HFFc6 (cell line): ENCODE measurements at regions not wholly inside any gene's neighbourhood (a gene's known extent, or its start where the extent isn't known, plus 50 kb on each side); places are given as distances from the start of the nearest gene placed in this dataset.

Experiments
- DNase-seq: peaks from one replicate; pipeline ENCODE4 v3.0.0-alpha.2; 2018
- H3K27ac Mint-ChIP-seq: 2 replicates; pipeline ENCODE4 v1.8.0; 2020; ENCODE audit warnings: mild to moderate bottlenecking, mixed read lengths
- H3K27me3 Mint-ChIP-seq: 2 replicates; pipeline ENCODE4 v1.8.0; 2021; ENCODE audit warnings: mild to moderate bottlenecking, moderate library complexity, mixed read lengths; ENCODE audit not compliant: insufficient read depth
- H3K36me3 Mint-ChIP-seq: 2 replicates; pipeline ENCODE4 v1.8.0; 2021; ENCODE audit warnings: low read depth, mixed read lengths
- H3K4me1 Mint-ChIP-seq: 2 replicates; pipeline ENCODE4 v1.8.0; 2020; ENCODE audit warnings: low read depth, mixed read lengths
- H3K4me3 Mint-ChIP-seq: 2 replicates; pipeline ENCODE4 v1.8.0; 2020; ENCODE audit warnings: mild to moderate bottlenecking, moderate library complexity, mixed read lengths
- H3K9me3 Mint-ChIP-seq: 2 replicates; pipeline ENCODE4 v1.8.0; 2020; ENCODE audit warnings: mild to moderate bottlenecking, mixed read lengths
- CTCF ChIP-seq: fragments of 200-600 bp; sonication (generic); IDR thresholded peaks from 2 replicates; pipeline ENCODE4 v1.5.0; 2021; ENCODE audit warnings: antibody characterized with exemption, mild to moderate bottlenecking

- no peak overlapping the region for H3K27ac Mint-ChIP-seq
- no peak for TF ChIP-seq CTCF
Measured at GRCh38 chr16:8251298-8251697, 339.0 kb downstream of the TMEM114 start.

GRCh38 chr16:8247993-8248392 is 342.3 kb downstream of the TMEM114 start:
- no peak for TF ChIP-seq CTCF
- DNase-seq, result no peak
- Mint-ChIP-seq H3K9me3 (peaks cover 46% of the 10 kb centered on the region), H3K27me3 (no peaks in the 10 kb centered on the region), H3K4me3 (no peak overlapping the region), H3K36me3 (no peaks in the 10 kb centered on the region), H3K4me1 (no peaks in the 10 kb centered on the region), H3K27ac (no peak overlapping the region)

More at GRCh38 chr16:8251298-8251697, 339.0 kb downstream of the TMEM114 start:
- DNase-seq, result no peak
- Mint-ChIP-seq H3K4me1 (no peaks in the 10 kb centered on the region), H3K4me3 (no peak overlapping the region), H3K9me3 (peaks cover 50% of the 10 kb centered on the region), H3K36me3 (peaks cover 2% of the 10 kb centered on the region; the same call in 1 of the 2 replicates), H3K27me3 (no peaks in the 10 kb centered on the region)

GRCh38 chr16:8243981-8244380 is 346.3 kb downstream of the TMEM114 start:
- no peaks in the 10 kb centered on the region for H3K4me1 Mint-ChIP-seq
- H3K4me3 Mint-ChIP-seq, result no peak overlapping the region
- H3K9me3 Mint-ChIP-seq, result peaks cover 52% of the 10 kb centered on the region
- no peak overlapping the region for H3K27ac Mint-ChIP-seq
- H3K36me3 Mint-ChIP-seq, result no peaks in the 10 kb centered on the region
- no peak for DNase-seq
- no peak for TF ChIP-seq CTCF
- no peaks in the 10 kb centered on the region for H3K27me3 Mint-ChIP-seq

- no peak for TF ChIP-seq CTCF
- H3K4me1 Mint-ChIP-seq, result no peaks in the 10 kb centered on the region
- peaks cover 52% of the 10 kb centered on the region for H3K9me3 Mint-ChIP-seq
- no peaks in the 10 kb centered on the region for H3K36me3 Mint-ChIP-seq
- H3K27ac Mint-ChIP-seq, result no peak overlapping the region
- H3K4me3 Mint-ChIP-seq, result no peak overlapping the region
- DNase-seq, result no peak
- H3K27me3 Mint-ChIP-seq, result no peaks in the 10 kb centered on the region
Measured at GRCh38 chr16:8241408-8241807, 348.9 kb downstream of the TMEM114 start.

DNA sequence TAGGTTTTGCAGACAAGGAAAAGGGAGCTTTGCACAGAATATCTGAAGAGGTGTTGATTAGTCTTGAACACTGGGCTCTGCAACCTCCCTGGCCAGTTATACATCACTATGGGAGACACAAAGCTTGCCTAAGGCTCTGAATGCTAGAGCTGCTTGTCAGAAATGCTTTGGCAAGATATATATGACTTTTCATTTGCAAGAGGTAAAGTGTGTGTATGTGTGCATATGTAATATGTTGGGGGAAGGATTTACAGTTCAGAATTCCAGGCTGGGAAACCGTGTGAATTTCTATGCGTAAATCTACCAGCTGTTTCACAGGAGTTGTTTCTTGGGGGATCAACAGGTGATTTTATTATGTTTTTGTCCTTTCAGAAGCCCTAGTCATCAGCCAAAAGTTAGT is 350.9 kb downstream of the TMEM114 start:
- DNase-seq, result no peak
- H3K9me3 Mint-ChIP-seq, result peaks cover 56% of the 10 kb centered on the region
- H3K27me3 Mint-ChIP-seq, result no peaks in the 10 kb centered on the region
- no peaks in the 10 kb centered on the region for H3K4me1 Mint-ChIP-seq
- H3K4me3 Mint-ChIP-seq, result no peak overlapping the region
- no peak for TF ChIP-seq CTCF
- no peaks in the 10 kb centered on the region for H3K36me3 Mint-ChIP-seq
- no peak overlapping the region for H3K27ac Mint-ChIP-seq

- H3K4me1 Mint-ChIP-seq, result no peaks in the 10 kb centered on the region
- H3K9me3 Mint-ChIP-seq, result peaks cover 61% of the 10 kb centered on the region
- TF ChIP-seq CTCF, result no peak
- H3K27ac Mint-ChIP-seq, result no peak overlapping the region
- H3K4me3 Mint-ChIP-seq, result no peak overlapping the region
- DNase-seq, result no peak
- H3K36me3 Mint-ChIP-seq, result no peaks in the 10 kb centered on the region
- H3K27me3 Mint-ChIP-seq, result no peaks in the 10 kb centered on the region
Measured at GRCh38 chr16:8237452-8237851, 352.9 kb downstream of the TMEM114 start.
